ENCODE measurements at regions not wholly inside any gene's neighbourhood (a gene's known extent, or its start where the extent isn't known, plus 50 kb on each side); places are given as distances from the start of the nearest gene placed in this dataset.
"Not testable (repeated sequence)": the region's sequence is repeated elsewhere in the genome, so short reads cannot be mapped to it uniquely, and the experiment has no call there.

DNA sequence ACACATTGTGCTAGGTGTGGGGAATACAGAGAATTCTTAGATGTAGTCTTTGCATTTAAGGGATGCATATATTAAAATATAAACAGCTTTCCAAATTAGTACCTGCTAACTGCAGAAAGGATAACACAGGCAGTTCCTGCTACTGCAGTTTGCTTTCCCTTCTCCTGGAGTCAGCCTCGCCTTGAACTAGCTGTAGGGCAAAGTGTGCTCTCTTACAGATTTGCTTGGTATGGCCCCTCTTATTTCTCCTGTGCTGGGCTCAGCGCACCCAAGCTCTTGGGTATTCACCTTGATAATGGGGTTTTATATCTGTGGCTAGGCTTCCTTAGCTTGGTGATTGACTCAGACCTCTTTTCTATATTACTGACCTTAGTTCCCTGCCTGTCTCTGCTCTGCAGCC lies 108.4 kb upstream of the PNPT1 start:
- CTCF ChIA-PET = no interaction called here
- no peak for ATAC-seq (ENCODE audit: poor library complexity)

GRCh38 chr2:55801436-55801835 lies 107.8 kb upstream of the PNPT1 start:
- no peaks in the 10 kb centered on the region for H3K9me3 Mint-ChIP-seq
- TF ChIP-seq, protein P1, sequence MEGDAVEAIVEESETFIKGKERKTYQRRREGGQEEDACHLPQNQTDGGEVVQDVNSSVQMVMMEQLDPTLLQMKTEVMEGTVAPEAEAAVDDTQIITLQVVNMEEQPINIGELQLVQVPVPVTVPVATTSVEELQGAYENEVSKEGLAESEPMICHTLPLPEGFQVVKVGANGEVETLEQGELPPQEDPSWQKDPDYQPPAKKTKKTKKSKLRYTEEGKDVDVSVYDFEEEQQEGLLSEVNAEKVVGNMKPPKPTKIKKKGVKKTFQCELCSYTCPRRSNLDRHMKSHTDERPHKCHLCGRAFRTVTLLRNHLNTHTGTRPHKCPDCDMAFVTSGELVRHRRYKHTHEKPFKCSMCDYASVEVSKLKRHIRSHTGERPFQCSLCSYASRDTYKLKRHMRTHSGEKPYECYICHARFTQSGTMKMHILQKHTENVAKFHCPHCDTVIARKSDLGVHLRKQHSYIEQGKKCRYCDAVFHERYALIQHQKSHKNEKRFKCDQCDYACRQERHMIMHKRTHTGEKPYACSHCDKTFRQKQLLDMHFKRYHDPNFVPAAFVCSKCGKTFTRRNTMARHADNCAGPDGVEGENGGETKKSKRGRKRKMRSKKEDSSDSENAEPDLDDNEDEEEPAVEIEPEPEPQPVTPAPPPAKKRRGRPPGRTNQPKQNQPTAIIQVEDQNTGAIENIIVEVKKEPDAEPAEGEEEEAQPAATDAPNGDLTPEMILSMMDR (IDR thresholded peaks at IDR 0.05) = no peak

More for the DNA sequence above, 108.4 kb upstream of the PNPT1 start:
- H3K27me3 ChIP-seq (ENCODE audit: control insufficient read depth in 1 of 2, insufficient read depth in 2 of 2, low read length in 2 of 2) = no peaks in the 10 kb centered on the region
- H3K9me3 ChIP-seq (ENCODE audit: control insufficient read depth in 1 of 2, insufficient read depth in 1 of 2, low read length in 2 of 2) = no peaks in the 10 kb centered on the region
- Mint-ChIP-seq H3K27ac (no peak overlapping the region), H3K36me3 (ENCODE audit: low read depth) (no peaks in the 10 kb centered on the region), H3K4me1 (ENCODE audit: low read depth) (no peaks in the 10 kb centered on the region), H3K4me3 (no peak overlapping the region), H3K9me3 (no peaks in the 10 kb centered on the region), H3K27me3 (peaks cover 9% of the 10 kb centered on the region)
- no peaks in the 10 kb centered on the region for H3K36me3 ChIP-seq (ENCODE audit: insufficient read depth, low read length)
- H3K4me1 ChIP-seq (ENCODE audit: insufficient read depth, low read length) = no peaks in the 10 kb centered on the region
- no peak overlapping the region for H3K4me3 ChIP-seq (ENCODE audit: low read length)
- intact Hi-C loops (cut with DNase I, micrococcal nuclease) = no loop called here
- POLR2A ChIA-PET = no interaction called here
- no peak for DNase-seq
- TF ChIP-seq, protein P1 (IDR thresholded peaks at IDR 0.05) = no peak
- no peak overlapping the region for H3K27ac ChIP-seq (ENCODE audit: low read depth in 1 of 2, low read length in 2 of 2)

DNA sequence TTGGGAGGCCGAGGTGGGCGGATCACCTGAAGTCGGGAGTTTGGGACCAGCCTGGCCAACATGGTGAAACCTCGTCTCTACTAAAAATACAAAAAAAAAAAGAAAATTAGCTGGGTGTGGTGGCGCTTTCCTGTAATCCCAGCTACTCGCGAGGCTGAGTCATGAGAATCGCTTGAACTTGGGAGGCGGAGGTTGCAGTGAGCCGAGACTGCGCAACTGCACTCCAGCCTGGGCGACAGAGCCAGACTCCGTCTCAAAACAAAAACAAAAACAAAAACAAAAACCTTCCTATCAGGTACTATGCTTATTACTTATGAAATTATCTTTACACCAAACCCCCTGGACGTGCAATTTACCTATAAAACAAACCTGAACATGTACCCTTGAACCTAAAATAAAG lies 106.0 kb upstream of the PNPT1 start:
- H3K4me3 Mint-ChIP-seq; DNase-seq; H3K27me3 ChIP-seq (ENCODE audit: control insufficient read depth in 1 of 2, insufficient read depth in 2 of 2, low read length in 2 of 2); H3K4me1 ChIP-seq (ENCODE audit: insufficient read depth, low read length); H3K36me3 Mint-ChIP-seq (ENCODE audit: low read depth); POLR2A ChIA-PET; H3K27ac ChIP-seq (ENCODE audit: low read depth in 1 of 2, low read length in 2 of 2); H3K36me3 ChIP-seq (ENCODE audit: insufficient read depth, low read length); H3K4me3 ChIP-seq (ENCODE audit: low read length); H3K9me3 Mint-ChIP-seq; CTCF ChIA-PET; H3K4me1 Mint-ChIP-seq (ENCODE audit: low read depth); ATAC-seq (ENCODE audit: poor library complexity); H3K27ac Mint-ChIP-seq; H3K9me3 ChIP-seq (ENCODE audit: control insufficient read depth in 1 of 2, insufficient read depth in 1 of 2, low read length in 2 of 2); intact Hi-C loops (cut with DNase I, micrococcal nuclease): not testable (repeated sequence)
- peaks cover 13% of the 10 kb centered on the region for H3K27me3 Mint-ChIP-seq

More at GRCh38 chr2:55801436-55801835, 107.8 kb upstream of the PNPT1 start:
- POLR2A ChIA-PET = no interaction called here
- Histone ChIP-seq H3K27me3 (ENCODE audit: control insufficient read depth in 1 of 2, insufficient read depth in 2 of 2, low read length in 2 of 2) (no peaks in the 10 kb centered on the region), H3K4me1 (ENCODE audit: insufficient read depth, low read length) (no peaks in the 10 kb centered on the region), H3K27ac (ENCODE audit: low read depth in 1 of 2, low read length in 2 of 2) (no peak overlapping the region), H3K4me3 (ENCODE audit: low read length) (no peak overlapping the region), H3K36me3 (ENCODE audit: insufficient read depth, low read length) (no peaks in the 10 kb centered on the region), H3K9me3 (ENCODE audit: control insufficient read depth in 1 of 2, insufficient read depth in 1 of 2, low read length in 2 of 2) (no peaks in the 10 kb centered on the region)
- Mint-ChIP-seq H3K36me3 (ENCODE audit: low read depth) (no peaks in the 10 kb centered on the region), H3K4me1 (ENCODE audit: low read depth) (no peaks in the 10 kb centered on the region), H3K4me3 (no peak overlapping the region), H3K27me3 (peaks cover 9% of the 10 kb centered on the region), H3K27ac (no peak overlapping the region)
- intact Hi-C loops (cut with DNase I, micrococcal nuclease) = no loop called here
- CTCF ChIA-PET = no interaction called here
- no peak for DNase-seq
- ATAC-seq (ENCODE audit: poor library complexity) = no peak

- DNase-seq = no peak
- TF ChIP-seq, protein P1 (IDR thresholded peaks at IDR 0.05) = no peak
- CTCF ChIA-PET = no interaction called here
- Mint-ChIP-seq H3K4me3 (no peak overlapping the region), H3K27me3 (peaks cover 4% of the 10 kb centered on the region), H3K36me3 (ENCODE audit: low read depth) (no peaks in the 10 kb centered on the region), H3K9me3 (no peaks in the 10 kb centered on the region), H3K4me1 (ENCODE audit: low read depth) (no peaks in the 10 kb centered on the region), H3K27ac (no peak overlapping the region)
- ATAC-seq (ENCODE audit: poor library complexity) = no peak
- Histone ChIP-seq H3K36me3 (ENCODE audit: insufficient read depth, low read length) (no peaks in the 10 kb centered on the region), H3K27ac (ENCODE audit: low read depth in 1 of 2, low read length in 2 of 2) (no peak overlapping the region), H3K9me3 (ENCODE audit: control insufficient read depth in 1 of 2, insufficient read depth in 1 of 2, low read length in 2 of 2) (no peaks in the 10 kb centered on the region), H3K27me3 (ENCODE audit: control insufficient read depth in 1 of 2, insufficient read depth in 2 of 2, low read length in 2 of 2) (no peaks in the 10 kb centered on the region), H3K4me3 (ENCODE audit: low read length) (no peak overlapping the region), H3K4me1 (ENCODE audit: insufficient read depth, low read length) (no peaks in the 10 kb centered on the region)
- intact Hi-C loops (cut with DNase I, micrococcal nuclease) = no loop called here
- POLR2A ChIA-PET = no interaction called here
Observed at GRCh38 chr2:55796121-55796520, 102.5 kb upstream of the PNPT1 start.

DNA sequence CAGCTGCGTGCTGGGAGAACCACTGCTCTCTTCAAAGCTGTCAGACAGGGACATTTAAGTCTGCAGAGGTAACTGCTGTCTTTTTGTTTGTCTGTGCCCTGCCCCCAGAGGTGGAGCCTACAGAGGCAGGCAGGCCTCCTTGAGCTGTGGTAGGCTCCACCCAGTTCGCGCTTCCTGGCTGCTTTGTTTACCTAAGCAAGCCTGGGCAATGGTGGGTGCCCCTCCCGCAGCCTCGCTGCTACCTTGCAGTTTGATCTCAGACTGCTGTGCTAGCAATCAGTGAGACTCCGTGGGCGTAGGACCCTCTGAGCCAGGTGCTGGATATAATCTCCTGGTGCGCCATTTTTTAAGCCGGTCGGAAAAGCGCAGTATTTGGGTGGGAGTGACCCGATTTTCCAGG lies 100.0 kb upstream of the PNPT1 start:
- POLR2A ChIA-PET; H3K36me3 ChIP-seq (ENCODE audit: insufficient read depth, low read length); H3K4me1 Mint-ChIP-seq (ENCODE audit: low read depth); intact Hi-C loops (cut with DNase I, micrococcal nuclease); ATAC-seq (ENCODE audit: poor library complexity); H3K4me3 Mint-ChIP-seq; H3K9me3 Mint-ChIP-seq; CTCF ChIA-PET; H3K36me3 Mint-ChIP-seq (ENCODE audit: low read depth); H3K4me1 ChIP-seq (ENCODE audit: insufficient read depth, low read length); H3K9me3 ChIP-seq (ENCODE audit: control insufficient read depth in 1 of 2, insufficient read depth in 1 of 2, low read length in 2 of 2); H3K4me3 ChIP-seq (ENCODE audit: low read length); H3K27ac Mint-ChIP-seq; H3K27me3 ChIP-seq (ENCODE audit: control insufficient read depth in 1 of 2, insufficient read depth in 2 of 2, low read length in 2 of 2); H3K27ac ChIP-seq (ENCODE audit: low read depth in 1 of 2, low read length in 2 of 2); DNase-seq; H3K27me3 Mint-ChIP-seq: not testable (repeated sequence)

Data from CD4-positive, alpha-beta T cell (primary cell).